HG02588 (cell line): ENCODE measurements at regions not wholly inside any gene's neighbourhood (a gene's known extent, or its start where the extent isn't known, plus 50 kb on each side); places are given as distances from the start of the nearest gene placed in this dataset.

Experiments
- ATAC-seq: cut with Tn5 transposase; IDR thresholded peaks from one replicate; pipeline ENCODE4 v1.9.1; 2021; ENCODE audit warnings: mild to moderate bottlenecking, moderate library complexity; ENCODE audit not compliant: unreplicated experiment

- no peak for ATAC-seq
Observed at GRCh38 chr1:221806236-221806635, 64.3 kb upstream of the DUSP10 start.

GRCh38 chr1:221805121-221805520 is 63.2 kb upstream of the DUSP10 start:
- no peak for ATAC-seq

GRCh38 chr1:221804303-221804702 is 62.4 kb upstream of the DUSP10 start:
- no peak for ATAC-seq

- no peak for ATAC-seq
Observed at GRCh38 chr1:221801773-221802516, 60.1 kb upstream of the DUSP10 start.

GRCh38 chr1:221801251-221801661 is 59.4 kb upstream of the DUSP10 start:
- no peak for ATAC-seq

- no peak for ATAC-seq
Observed at GRCh38 chr1:221800831-221801230, 58.9 kb upstream of the DUSP10 start.

GRCh38 chr1:221797506-221797905 is 55.6 kb upstream of the DUSP10 start:
- no peak for ATAC-seq

GRCh38 chr1:221796700-221797099 is 54.8 kb upstream of the DUSP10 start:
- no peak for ATAC-seq

GRCh38 chr1:221795380-221795779 is 53.5 kb upstream of the DUSP10 start:
- no peak for ATAC-seq

- ATAC-seq = no peak
Observed at GRCh38 chr1:221794935-221795334, 53.0 kb upstream of the DUSP10 start.

- peak; percentile 66 for ATAC-seq
Observed at GRCh38 chr1:221794079-221794670, 52.3 kb upstream of the DUSP10 start.

GRCh38 chr1:221793439-221794078 is 51.7 kb upstream of the DUSP10 start:
- ATAC-seq = peak; percentile 77

GRCh38 chr1:221791846-221792245 is 50.0 kb upstream of the DUSP10 start:
- no peak for ATAC-seq
